GM19438 (cell line): ENCODE measurements at regions not wholly inside any gene's neighbourhood (a gene's known extent, or its start where the extent isn't known, plus 50 kb on each side); places are given as distances from the start of the nearest gene placed in this dataset.
"Not testable (repeated sequence)": the region's sequence is repeated elsewhere in the genome, so short reads cannot be mapped to it uniquely, and the experiment has no call there.

Source experiments
- ATAC-seq: cut with Tn5 transposase; IDR thresholded peaks from one replicate; pipeline ENCODE4 v1.9.1; 2021; ENCODE audit warnings: low read depth; ENCODE audit not compliant: unreplicated experiment

GRCh38 chr2:36170805-36171204, 184.8 kb upstream of the CRIM1 start:
- ATAC-seq = no peak

- no peak for ATAC-seq
Measured at GRCh38 chr2:36169843-36170242, 185.7 kb upstream of the CRIM1 start.

GRCh38 chr2:36168115-36168514, 187.5 kb upstream of the CRIM1 start:
- ATAC-seq = no peak

GRCh38 chr2:36165132-36165531, 190.4 kb upstream of the CRIM1 start:
- ATAC-seq = peak; percentile 69

GRCh38 chr2:36163520-36164254, 191.9 kb upstream of the CRIM1 start:
- ATAC-seq = peak; percentile 41

DNA sequence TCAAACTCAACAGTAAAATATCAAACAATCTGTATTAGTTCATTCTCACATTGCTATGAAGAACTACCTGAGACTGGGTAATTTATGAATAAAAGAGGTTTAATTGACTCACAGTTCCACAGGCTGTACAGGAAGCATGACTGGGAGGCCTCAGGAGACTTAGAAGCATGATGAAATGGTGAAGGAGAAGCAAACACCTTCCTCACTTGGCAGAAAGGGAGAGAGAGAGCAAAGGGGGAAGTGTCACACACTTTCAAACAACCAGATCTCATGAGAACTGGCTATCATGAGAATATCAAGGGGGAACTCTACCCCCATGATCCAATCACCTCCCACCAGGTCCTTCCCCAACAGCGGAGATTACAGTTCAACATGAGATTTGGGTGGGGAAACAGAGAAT, 198.5 kb upstream of the CRIM1 start:
- ATAC-seq = not testable (repeated sequence)

- peak; percentile 97 for ATAC-seq
Measured at GRCh38 chr2:36147670-36148390, 207.7 kb upstream of the CRIM1 start.

- no peak for ATAC-seq
Measured at GRCh38 chr2:36146765-36147164, 208.8 kb upstream of the CRIM1 start.

- no peak for ATAC-seq
Measured at GRCh38 chr2:36140391-36140790, 215.2 kb upstream of the CRIM1 start.

DNA sequence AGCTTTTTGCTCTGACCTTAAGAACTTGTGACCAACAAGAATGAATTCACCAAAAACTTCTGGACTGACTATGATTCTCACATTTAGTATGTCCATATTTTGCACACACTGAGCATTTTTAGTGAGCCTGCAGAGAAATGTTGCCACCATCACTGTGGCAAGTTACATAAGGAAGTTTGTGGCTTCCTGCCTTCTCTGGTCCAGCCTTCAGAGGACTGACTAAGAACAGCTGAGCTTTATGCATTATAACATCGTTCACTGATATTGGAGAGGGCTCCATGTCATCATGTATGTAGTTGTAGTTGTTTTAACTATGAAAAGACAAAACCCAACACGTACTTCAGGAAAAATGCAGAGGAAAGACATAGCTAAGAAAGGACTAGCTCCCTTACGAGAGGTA, 218.0 kb upstream of the CRIM1 start:
- no peak for ATAC-seq

- no peak for ATAC-seq
Measured at GRCh38 chr2:36134281-36134680, 221.3 kb upstream of the CRIM1 start.

GRCh38 chr2:36128359-36128758, 227.2 kb upstream of the CRIM1 start:
- no peak for ATAC-seq

GRCh38 chr2:36125702-36126101, 229.9 kb upstream of the CRIM1 start:
- ATAC-seq = no peak

GRCh38 chr2:36123995-36124394, 231.6 kb upstream of the CRIM1 start:
- ATAC-seq = no peak

DNA sequence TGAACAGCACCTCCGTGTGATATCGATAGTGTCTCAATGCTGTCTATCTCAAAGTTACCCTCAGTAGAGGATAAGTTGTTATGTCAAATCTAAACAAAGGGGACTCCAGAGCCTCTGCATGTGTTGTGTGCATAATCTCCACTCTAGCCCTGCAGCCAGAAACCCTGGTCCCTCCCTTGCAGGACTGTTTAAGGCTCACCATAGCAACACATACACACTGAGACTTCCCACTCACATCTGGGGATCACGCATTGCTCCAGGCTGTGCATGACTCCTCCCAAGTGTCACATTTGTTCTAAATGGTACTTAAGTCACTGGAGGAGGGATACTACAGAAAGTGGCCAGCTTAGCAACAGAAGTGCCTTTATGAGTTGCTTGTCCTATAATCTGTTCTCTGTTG, 258.6 kb upstream of the CRIM1 start:
- no peak for ATAC-seq

DNA sequence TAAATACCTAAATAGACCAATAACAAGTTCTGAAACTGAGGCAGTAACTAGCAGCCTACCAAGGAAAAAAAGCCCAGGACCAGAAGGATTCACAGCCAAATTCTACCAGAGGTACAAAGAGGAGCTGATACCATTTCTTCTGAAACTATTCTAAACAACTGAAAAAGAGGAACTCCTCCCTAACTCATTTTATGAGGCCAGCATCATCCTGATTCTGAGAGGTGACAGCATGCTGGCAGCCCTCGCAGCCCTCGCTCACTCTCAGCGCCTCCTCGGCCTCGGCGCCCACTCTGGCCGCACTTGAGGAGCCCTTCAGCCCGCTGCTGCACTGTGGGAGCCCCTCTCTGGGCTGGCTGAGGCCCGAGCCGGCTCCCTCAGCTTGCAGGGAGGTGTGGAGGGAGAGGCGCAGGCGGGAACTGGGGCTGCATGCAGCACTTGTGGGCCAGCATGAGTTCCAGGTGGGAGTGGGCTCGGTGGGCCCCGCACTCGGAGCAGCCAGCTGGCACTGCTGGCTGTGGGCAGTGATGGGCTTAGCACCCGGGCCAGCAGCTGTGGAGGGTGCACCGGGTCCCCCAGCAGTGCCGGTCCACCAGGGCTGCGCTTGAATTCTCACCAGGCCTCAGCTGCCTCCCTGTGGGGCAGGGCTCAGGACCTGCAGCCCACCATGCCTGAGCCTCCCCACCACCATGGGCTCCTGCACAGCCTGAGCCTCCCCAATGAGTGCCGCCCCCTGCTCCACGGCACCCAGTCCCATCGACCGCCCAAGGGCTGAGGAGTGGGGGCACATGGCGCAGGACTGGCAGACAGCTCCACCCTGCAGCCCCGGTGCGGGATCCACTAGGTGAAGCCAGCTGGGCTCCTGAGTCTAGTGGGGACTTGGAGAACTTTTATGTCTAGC, 263.5 kb upstream of the CRIM1 start:
- not testable (repeated sequence) for ATAC-seq

- no peak for ATAC-seq
Measured at GRCh38 chr2:36088716-36089328, 266.8 kb upstream of the CRIM1 start.

- ATAC-seq = no peak
Measured at GRCh38 chr2:36087344-36087743, 268.2 kb upstream of the CRIM1 start.

DNA sequence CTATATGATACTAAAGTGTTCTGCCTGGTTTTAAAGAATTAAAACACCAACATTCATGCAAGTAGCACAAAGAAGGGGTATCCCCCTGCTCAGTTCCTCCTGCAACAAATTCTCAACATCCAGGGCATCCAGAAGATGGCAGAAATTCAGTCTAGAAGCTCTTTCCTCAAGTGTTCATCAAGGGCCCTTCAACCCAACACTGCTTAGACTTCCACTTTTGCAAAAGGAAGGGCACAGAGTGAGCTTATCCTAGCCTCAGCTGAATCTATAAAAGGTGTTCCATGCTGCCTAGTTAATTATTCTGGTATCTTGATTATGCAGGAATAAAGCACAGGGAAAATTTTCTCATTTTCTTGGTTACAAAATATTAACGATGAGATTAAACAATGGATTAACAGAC, 275.8 kb upstream of the CRIM1 start:
- ATAC-seq = no peak

DNA sequence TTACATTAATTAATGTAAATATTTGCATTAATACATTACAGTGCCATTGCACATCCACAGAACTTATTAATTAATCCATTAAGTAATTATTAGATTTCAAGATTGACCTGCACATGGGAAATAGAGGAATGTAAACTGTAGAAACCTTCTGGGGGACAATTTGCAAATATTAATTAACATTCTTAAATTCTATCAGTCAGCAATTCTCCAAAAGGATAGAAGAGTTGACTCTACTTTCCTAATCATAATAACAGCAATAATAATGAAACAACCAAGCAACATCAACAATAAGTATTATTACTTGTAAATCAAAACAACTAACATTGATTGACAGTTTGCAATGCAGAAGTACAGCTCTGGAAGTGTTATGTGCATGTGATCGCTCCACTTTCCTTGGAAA, 281.6 kb upstream of the CRIM1 start:
- ATAC-seq = no peak

- no peak for ATAC-seq
Measured at GRCh38 chr2:36071698-36072097, 283.9 kb upstream of the CRIM1 start.
